Nephron (organoid): ENCODE measurements at regions not wholly inside any gene's neighbourhood (a gene's known extent, or its start where the extent isn't known, plus 50 kb on each side); places are given as distances from the start of the nearest gene placed in this dataset.

ENCODE experiments used
- H3K27ac Mint-ChIP-seq, 3 experiments: 2 replicates each; pipeline ENCODE4 v1.8.0; 2020; ENCODE audit warnings: mixed read lengths in 3 of 3, mild to moderate bottlenecking in 2 of 3, moderate library complexity in 1 of 3
- H3K27me3 Mint-ChIP-seq: 2 replicates; pipeline ENCODE4 v1.8.0; 2021; ENCODE audit warnings: low read depth, mild to moderate bottlenecking, moderate library complexity, mixed read lengths
- H3K36me3 Mint-ChIP-seq: 2 replicates; pipeline ENCODE4 v1.8.0; 2020; ENCODE audit warnings: low read depth, mixed read lengths
- H3K4me1 Mint-ChIP-seq: 2 replicates; pipeline ENCODE4 v1.8.0; 2020; ENCODE audit warnings: mixed read lengths
- H3K4me3 Mint-ChIP-seq, 3 experiments: 2 replicates each; pipeline ENCODE4 v1.8.0; 2020; ENCODE audit warnings: mild to moderate bottlenecking in 3 of 3, mixed read lengths in 3 of 3, moderate library complexity in 2 of 3
- H3K9me3 Mint-ChIP-seq: 2 replicates; pipeline ENCODE4 v1.8.0; 2020; ENCODE audit warnings: mixed read lengths
- CTCF ChIP-seq, 3 experiments: fragments of 200-600 bp; sonication (generic); IDR thresholded peaks; one replicate each; pipeline ENCODE4 v1.5.0; 2021; ENCODE audit warnings: antibody characterized with exemption in 3 of 3; ENCODE audit not compliant: unreplicated experiment in 3 of 3

- Mint-ChIP-seq H3K36me3 (no peaks in the 10 kb centered on the region), H3K4me1 (no peaks in the 10 kb centered on the region), H3K9me3 (no peaks in the 10 kb centered on the region), H3K27ac (no peak overlapping the region), H3K27me3 (no peaks in the 10 kb centered on the region), H3K4me3 (no peak overlapping the region)
- TF ChIP-seq CTCF (IDR thresholded peaks at IDR 0.05; ENCODE audit: unreplicated experiment in 3 of 3): no peak
These were observed 260.5 kb upstream of the RORA start for GRCh38 chr15:61489571-61489970.

GRCh38 chr15:61483599-61483998 is 254.5 kb upstream of the RORA start:
- H3K36me3 Mint-ChIP-seq: no peaks in the 10 kb centered on the region
- H3K27me3 Mint-ChIP-seq: no peaks in the 10 kb centered on the region
- H3K4me1 Mint-ChIP-seq: peaks cover 5% of the 10 kb centered on the region
- H3K4me3 Mint-ChIP-seq: no peak overlapping the region
- TF ChIP-seq CTCF (IDR thresholded peaks at IDR 0.05; ENCODE audit: unreplicated experiment in 3 of 3): no peak
- no peaks in the 10 kb centered on the region for H3K9me3 Mint-ChIP-seq
- H3K27ac Mint-ChIP-seq: no peak overlapping the region

GRCh38 chr15:61481886-61482285 is 252.8 kb upstream of the RORA start:
- no peak overlapping the region for H3K27ac Mint-ChIP-seq
- no peaks in the 10 kb centered on the region for H3K36me3 Mint-ChIP-seq
- H3K9me3 Mint-ChIP-seq: no peaks in the 10 kb centered on the region

GRCh38 chr15:61480863-61481262 is 251.8 kb upstream of the RORA start:
- Mint-ChIP-seq H3K4me3 (no peak overlapping the region), H3K9me3 (no peaks in the 10 kb centered on the region), H3K36me3 (no peaks in the 10 kb centered on the region), H3K4me1 (peaks cover 12% of the 10 kb centered on the region), H3K27ac (no peak overlapping the region), H3K27me3 (no peaks in the 10 kb centered on the region)
- no peak for TF ChIP-seq CTCF (IDR thresholded peaks at IDR 0.05; ENCODE audit: unreplicated experiment in 3 of 3)

More at GRCh38 chr15:61481886-61482285, 252.8 kb upstream of the RORA start:
- no peak for TF ChIP-seq CTCF (IDR thresholded peaks at IDR 0.05; ENCODE audit: unreplicated experiment in 3 of 3)
- H3K4me1 Mint-ChIP-seq: peaks cover 7% of the 10 kb centered on the region
- H3K27me3 Mint-ChIP-seq: no peaks in the 10 kb centered on the region
- no peak overlapping the region for H3K4me3 Mint-ChIP-seq

GRCh38 chr15:61480295-61480694 is 251.2 kb upstream of the RORA start:
- no peak for TF ChIP-seq CTCF (IDR thresholded peaks at IDR 0.05; ENCODE audit: unreplicated experiment in 3 of 3)

GRCh38 chr15:61479613-61480012 is 250.5 kb upstream of the RORA start:
- Mint-ChIP-seq H3K4me3 (no peak overlapping the region), H3K9me3 (no peaks in the 10 kb centered on the region), H3K36me3 (no peaks in the 10 kb centered on the region), H3K27me3 (no peaks in the 10 kb centered on the region), H3K4me1 (peaks cover 12% of the 10 kb centered on the region), H3K27ac (no peak overlapping the region)
- no peak for TF ChIP-seq CTCF (IDR thresholded peaks at IDR 0.05; ENCODE audit: unreplicated experiment in 3 of 3)

More at GRCh38 chr15:61480295-61480694, 251.2 kb upstream of the RORA start:
- H3K36me3 Mint-ChIP-seq: no peaks in the 10 kb centered on the region
- H3K4me3 Mint-ChIP-seq: no peak overlapping the region
- H3K9me3 Mint-ChIP-seq: no peaks in the 10 kb centered on the region
- H3K27me3 Mint-ChIP-seq: no peaks in the 10 kb centered on the region
- H3K27ac Mint-ChIP-seq: no peak overlapping the region
- H3K4me1 Mint-ChIP-seq: peaks cover 12% of the 10 kb centered on the region
